LNCaP clone FGC (cell line): ENCODE measurements at regions not wholly inside any gene's neighbourhood (a gene's known extent, or its start where the extent isn't known, plus 50 kb on each side); places are given as distances from the start of the nearest gene placed in this dataset.

Experiments
- DNase-seq: peaks from one replicate; pipeline ENCODE4 v3.0.0-alpha.2; 2011; ENCODE audit warnings: low read depth
- H3K4me3 ChIP-seq: 2 replicates; pipeline ENCODE4 v1.5.1; 2011; ENCODE audit warnings: mild to moderate bottlenecking, low read depth, low read length, control low read depth
- CTCF ChIP-seq: IDR thresholded peaks from 2 replicates; pipeline ENCODE4 v1.5.1; 2012; ENCODE audit warnings: mild to moderate bottlenecking; ENCODE audit not compliant: control insufficient read depth, insufficient read depth; ENCODE audit errors: extremely low read depth

GRCh38 chr2:118197011-118197675 is 108.9 kb downstream of the INSIG2 start:
- TF ChIP-seq CTCF = no peak
- H3K4me3 ChIP-seq = no peak overlapping the region
- no peak for DNase-seq

GRCh38 chr2:118190474-118190873 is 102.2 kb downstream of the INSIG2 start:
- H3K4me3 ChIP-seq = no peak overlapping the region
- no peak for DNase-seq
- no peak for TF ChIP-seq CTCF

- H3K4me3 ChIP-seq = no peak overlapping the region
- no peak for TF ChIP-seq CTCF
- no peak for DNase-seq
These were observed 98.6 kb downstream of the INSIG2 start for GRCh38 chr2:118186858-118187254.

GRCh38 chr2:118186110-118186857 is 98.0 kb downstream of the INSIG2 start:
- H3K4me3 ChIP-seq = peak overlapping the region; percentile 58
- DNase-seq = peak; percentile 27

GRCh38 chr2:118185210-118186109 is 97.2 kb downstream of the INSIG2 start:
- DNase-seq = no peak
- TF ChIP-seq CTCF = 0 out of 2 replicates have a peak, but pooled peaks have one; percentile 7
- H3K4me3 ChIP-seq = peak overlapping the region; percentile 58

More at GRCh38 chr2:118186110-118186857, 98.0 kb downstream of the INSIG2 start:
- no peak for TF ChIP-seq CTCF

GRCh38 chr2:118183381-118183780 is 95.1 kb downstream of the INSIG2 start:
- DNase-seq = no peak
- H3K4me3 ChIP-seq = no peak overlapping the region
- no peak for TF ChIP-seq CTCF
